HEK293 (cell line): ENCODE measurements at regions not wholly inside any gene's neighbourhood (a gene's known extent, or its start where the extent isn't known, plus 50 kb on each side); places are given as distances from the start of the nearest gene placed in this dataset.

ENCODE experiments used
- CTCF ChIA-PET: fragments of 350-600 bp; formaldehyde crosslinking; extraction: SDS; loops from one replicate; lab custom pipeline; 2021; ENCODE audit warnings: antibody characterized with exemption; lab: Yijun Ruan, JAX
- POLR2A ChIA-PET: fragments of 300-600 bp; formaldehyde crosslinking; extraction: SDS; loops from one replicate; lab custom pipeline; 2020; ENCODE audit warnings: antibody characterized with exemption, inconsistent platforms; lab: Yijun Ruan, JAX
- H3K27ac ChIP-seq: fragments of 200-500 bp; sonication (Bioruptor generic); 2 replicates; pipeline ENCODE4 v1.5.1; 2014; ENCODE audit warnings: low read depth, low read length, control low read depth, inconsistent platforms; ENCODE audit errors: extremely low read depth
- H3K36me3 ChIP-seq, 2 experiments: fragments of 200-500 bp in 1 of 2; sonication (Bioruptor generic) in 1 of 2; 1 replicate in 1 of 2; 2 replicates in 1 of 2; pipeline ENCODE4 v1.5.1; 2014 to 2017; ENCODE audit warnings: inconsistent platforms in 2 of 2, low read length in 2 of 2; ENCODE audit not compliant: control insufficient read depth in 2 of 2, insufficient read depth in 1 of 2
- H3K4me1 ChIP-seq: fragments of 200-500 bp; sonication (Bioruptor generic); 2 replicates; pipeline ENCODE4 v1.5.1; 2014; ENCODE audit warnings: mild to moderate bottlenecking, low read length, inconsistent platforms; ENCODE audit not compliant: control insufficient read depth, insufficient read depth
- H3K4me3 ChIP-seq: 2 replicates; pipeline ENCODE4 v1.5.1; 2011; ENCODE audit warnings: low read depth, mild to moderate bottlenecking, control low read depth, low read length, moderate library complexity
- H3K9me3 ChIP-seq: fragments of 200-500 bp; sonication (Bioruptor generic); 2 replicates; pipeline ENCODE4 v1.5.1; 2014; ENCODE audit warnings: low read depth, low read length, inconsistent platforms; ENCODE audit not compliant: control insufficient read depth, insufficient read depth
- GLI4 ChIP-seq: fragments of 450-650 bp; formaldehyde crosslinking; IDR thresholded peaks from 2 replicates; pipeline ENCODE4 v1.5.1; 2016; ENCODE audit warnings: missing biosample characterization, missing genetic modification characterization
- KLF8 ChIP-seq: fragments of 450-650 bp; formaldehyde crosslinking; IDR thresholded peaks from 2 replicates; pipeline ENCODE4 v1.5.1; 2016; ENCODE audit warnings: missing biosample characterization, missing genetic modification characterization
- SCRT2 ChIP-seq: fragments of 450-650 bp; formaldehyde crosslinking; IDR thresholded peaks from 2 replicates; pipeline ENCODE4 v1.5.1; 2016; ENCODE audit warnings: missing biosample characterization, missing genetic modification characterization
- SP2 ChIP-seq: fragments of 450-650 bp; formaldehyde crosslinking; IDR thresholded peaks from 2 replicates; pipeline ENCODE4 v1.5.1; 2016; ENCODE audit warnings: missing biosample characterization, missing genetic modification characterization
- YY2 ChIP-seq: fragments of 450-650 bp; formaldehyde crosslinking; IDR thresholded peaks from 2 replicates; pipeline ENCODE4 v1.5.1; 2016; ENCODE audit warnings: missing biosample characterization, missing genetic modification characterization
- ZBTB20 ChIP-seq: fragments of 450-650 bp; formaldehyde crosslinking; IDR thresholded peaks from 2 replicates; pipeline ENCODE4 v1.5.1; 2016; ENCODE audit warnings: missing biosample characterization, missing genetic modification characterization
- ZEB2 ChIP-seq: fragments of 450-650 bp; formaldehyde crosslinking; IDR thresholded peaks from 2 replicates; pipeline ENCODE4 v1.5.1; 2016; ENCODE audit warnings: missing biosample characterization, missing genetic modification characterization
- ZFP41 ChIP-seq: fragments of 450-650 bp; formaldehyde crosslinking; IDR thresholded peaks from 2 replicates; pipeline ENCODE4 v1.5.1; 2016; ENCODE audit warnings: missing biosample characterization, missing genetic modification characterization, borderline replicate concordance
- ZNF169 ChIP-seq: fragments of 450-650 bp; formaldehyde crosslinking; IDR thresholded peaks from 2 replicates; pipeline ENCODE4 v1.5.1; 2016; ENCODE audit warnings: missing biosample characterization, missing genetic modification characterization
- ZNF350 ChIP-seq: fragments of 450-650 bp; formaldehyde crosslinking; IDR thresholded peaks from 2 replicates; pipeline ENCODE4 v1.5.0; 2017; ENCODE audit warnings: missing biosample characterization, mild to moderate bottlenecking, missing genetic modification characterization
- ZNF404 ChIP-seq: fragments of 450-650 bp; formaldehyde crosslinking; IDR thresholded peaks from 2 replicates; pipeline ENCODE4 v1.5.1; 2017; ENCODE audit warnings: missing biosample characterization, missing genetic modification characterization
- ZNF610 ChIP-seq: fragments of 450-650 bp; formaldehyde crosslinking; IDR thresholded peaks from 2 replicates; pipeline ENCODE4 v1.5.1; 2016; ENCODE audit warnings: missing biosample characterization, missing genetic modification characterization, borderline replicate concordance
- ZSCAN30 ChIP-seq: fragments of 450-650 bp; IDR thresholded peaks from 2 replicates; pipeline ENCODE4 v1.5.1; 2018; ENCODE audit warnings: missing biosample characterization, mild to moderate bottlenecking, missing genetic modification characterization, moderate library complexity
- ZXDB ChIP-seq: fragments of 450-650 bp; formaldehyde crosslinking; IDR thresholded peaks from 2 replicates; pipeline ENCODE4 v1.5.1; 2016; ENCODE audit warnings: missing biosample characterization, missing genetic modification characterization
- TF ChIP-seq, protein P1 (sequence below): fragments of 450-650 bp; formaldehyde crosslinking; IDR thresholded peaks from 2 replicates; pipeline ENCODE4 v1.5.1; 2016; ENCODE audit warnings: missing biosample characterization, missing genetic modification characterization
- TF ChIP-seq, protein P2 (sequence below): fragments of 450-650 bp; formaldehyde crosslinking; IDR thresholded peaks from 2 replicates; pipeline ENCODE4 v1.5.1; 2016; ENCODE audit warnings: missing biosample characterization, missing genetic modification characterization, low read depth
- TF ChIP-seq, protein P3 (sequence below): fragments of 450-650 bp; formaldehyde crosslinking; optimal IDR thresholded peaks from 2 replicates; pipeline ENCODE3; 2016; ENCODE audit warnings: missing biosample characterization, mild to moderate bottlenecking, missing genetic modification characterization
- TF ChIP-seq, protein P4 (sequence below): fragments of 450-650 bp; formaldehyde crosslinking; IDR thresholded peaks from 2 replicates; pipeline ENCODE4 v1.5.1; 2016; ENCODE audit warnings: missing biosample characterization, missing genetic modification characterization
- TF ChIP-seq, protein P5 (sequence below): fragments of 450-650 bp; formaldehyde crosslinking; IDR thresholded peaks from 2 replicates; pipeline ENCODE4 v1.5.1; 2017; ENCODE audit warnings: missing biosample characterization, missing genetic modification characterization
- TF ChIP-seq, protein P6 (sequence below): fragments of 450-650 bp; formaldehyde crosslinking; IDR thresholded peaks from 2 replicates; pipeline ENCODE4 v1.5.1; 2017; ENCODE audit warnings: missing biosample characterization, mild to moderate bottlenecking, missing genetic modification characterization, moderate library complexity
- TF ChIP-seq, protein P7 (sequence below): fragments of 450-650 bp; formaldehyde crosslinking; IDR thresholded peaks from 2 replicates; pipeline ENCODE4 v1.5.1; 2016; ENCODE audit warnings: missing biosample characterization, missing genetic modification characterization

DNA sequence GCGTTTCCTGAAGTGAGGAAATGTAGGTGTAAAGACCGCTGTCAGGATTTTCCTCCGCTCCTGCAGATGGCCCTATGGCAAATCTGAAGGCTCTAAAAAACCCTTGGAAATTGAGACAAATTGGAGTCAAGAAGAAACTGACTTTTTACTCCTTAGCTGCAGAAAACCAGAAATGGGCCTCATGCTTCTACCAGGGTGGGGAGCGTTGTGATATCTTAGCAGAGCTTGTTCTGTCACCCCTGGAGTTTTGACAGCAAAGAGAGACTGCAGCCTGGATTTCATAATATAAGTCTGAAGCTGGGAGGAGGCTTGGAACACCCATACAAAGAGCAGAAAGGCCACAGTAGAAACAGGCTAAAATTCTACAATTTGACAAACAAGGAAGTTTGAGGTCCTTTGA is 283.0 kb upstream of the PLSCR5 start (continued):
- TF ChIP-seq ZNF610 (no peak), ZNF350 (tag by site-specific recombination) (no peak), YY2 (tag by site-specific recombination) (no peak), ZXDB (tag by site-specific recombination) (no peak), ZSCAN30 (tag by site-specific recombination) (no peak)
- TF ChIP-seq, protein P1, sequence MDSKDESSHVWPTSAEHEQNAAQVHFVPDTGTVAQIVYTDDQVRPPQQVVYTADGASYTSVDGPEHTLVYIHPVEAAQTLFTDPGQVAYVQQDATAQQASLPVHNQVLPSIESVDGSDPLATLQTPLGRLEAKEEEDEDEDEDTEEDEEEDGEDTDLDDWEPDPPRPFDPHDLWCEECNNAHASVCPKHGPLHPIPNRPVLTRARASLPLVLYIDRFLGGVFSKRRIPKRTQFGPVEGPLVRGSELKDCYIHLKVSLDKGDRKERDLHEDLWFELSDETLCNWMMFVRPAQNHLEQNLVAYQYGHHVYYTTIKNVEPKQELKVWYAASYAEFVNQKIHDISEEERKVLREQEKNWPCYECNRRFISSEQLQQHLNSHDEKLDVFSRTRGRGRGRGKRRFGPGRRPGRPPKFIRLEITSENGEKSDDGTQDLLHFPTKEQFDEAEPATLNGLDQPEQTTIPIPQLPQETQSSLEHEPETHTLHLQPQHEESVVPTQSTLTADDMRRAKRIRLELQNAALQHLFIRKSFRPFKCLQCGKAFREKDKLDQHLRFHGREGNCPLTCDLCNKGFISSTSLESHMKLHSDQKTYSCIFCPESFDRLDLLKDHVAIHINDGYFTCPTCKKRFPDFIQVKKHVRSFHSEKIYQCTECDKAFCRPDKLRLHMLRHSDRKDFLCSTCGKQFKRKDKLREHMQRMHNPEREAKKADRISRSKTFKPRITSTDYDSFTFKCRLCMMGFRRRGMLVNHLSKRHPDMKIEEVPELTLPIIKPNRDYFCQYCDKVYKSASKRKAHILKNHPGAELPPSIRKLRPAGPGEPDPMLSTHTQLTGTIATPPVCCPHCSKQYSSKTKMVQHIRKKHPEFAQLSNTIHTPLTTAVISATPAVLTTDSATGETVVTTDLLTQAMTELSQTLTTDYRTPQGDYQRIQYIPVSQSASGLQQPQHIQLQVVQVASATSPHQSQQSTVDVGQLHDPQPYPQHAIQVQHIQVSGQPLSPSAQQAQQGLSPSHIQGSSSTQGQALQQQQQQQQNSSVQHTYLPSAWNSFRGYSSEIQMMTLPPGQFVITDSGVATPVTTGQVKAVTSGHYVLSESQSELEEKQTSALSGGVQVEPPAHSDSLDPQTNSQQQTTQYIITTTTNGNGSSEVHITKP (tag by site-specific recombination), result no peak

DNA sequence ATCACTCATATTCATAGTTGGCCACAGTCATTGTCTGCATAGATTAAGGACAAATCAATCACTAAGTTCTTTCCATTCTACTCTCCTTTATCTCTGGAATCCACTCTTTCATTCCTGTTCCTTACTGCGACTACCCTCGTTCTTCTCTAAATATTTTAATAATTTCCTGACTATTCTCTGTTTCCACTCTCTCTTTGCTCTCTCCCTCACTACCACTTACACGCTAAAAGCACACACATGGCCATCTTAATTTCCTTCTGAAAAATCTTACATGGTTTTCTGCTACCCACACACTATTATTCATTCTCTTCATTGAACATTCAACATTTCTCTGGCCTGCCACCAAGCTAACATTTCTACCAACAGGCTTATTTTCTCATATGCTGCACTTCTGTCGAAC is 279.6 kb upstream of the PLSCR5 start:
- no peak for TF ChIP-seq SP2 (tag by site-specific recombination)
- TF ChIP-seq, protein P2, sequence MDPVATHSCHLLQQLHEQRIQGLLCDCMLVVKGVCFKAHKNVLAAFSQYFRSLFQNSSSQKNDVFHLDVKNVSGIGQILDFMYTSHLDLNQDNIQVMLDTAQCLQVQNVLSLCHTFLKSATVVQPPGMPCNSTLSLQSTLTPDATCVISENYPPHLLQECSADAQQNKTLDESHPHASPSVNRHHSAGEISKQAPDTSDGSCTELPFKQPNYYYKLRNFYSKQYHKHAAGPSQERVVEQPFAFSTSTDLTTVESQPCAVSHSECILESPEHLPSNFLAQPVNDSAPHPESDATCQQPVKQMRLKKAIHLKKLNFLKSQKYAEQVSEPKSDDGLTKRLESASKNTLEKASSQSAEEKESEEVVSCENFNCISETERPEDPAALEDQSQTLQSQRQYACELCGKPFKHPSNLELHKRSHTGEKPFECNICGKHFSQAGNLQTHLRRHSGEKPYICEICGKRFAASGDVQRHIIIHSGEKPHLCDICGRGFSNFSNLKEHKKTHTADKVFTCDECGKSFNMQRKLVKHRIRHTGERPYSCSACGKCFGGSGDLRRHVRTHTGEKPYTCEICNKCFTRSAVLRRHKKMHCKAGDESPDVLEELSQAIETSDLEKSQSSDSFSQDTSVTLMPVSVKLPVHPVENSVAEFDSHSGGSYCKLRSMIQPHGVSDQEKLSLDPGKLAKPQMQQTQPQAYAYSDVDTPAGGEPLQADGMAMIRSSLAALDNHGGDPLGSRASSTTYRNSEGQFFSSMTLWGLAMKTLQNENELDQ (tag by site-specific recombination), result no peak
- TF ChIP-seq, protein P3, sequence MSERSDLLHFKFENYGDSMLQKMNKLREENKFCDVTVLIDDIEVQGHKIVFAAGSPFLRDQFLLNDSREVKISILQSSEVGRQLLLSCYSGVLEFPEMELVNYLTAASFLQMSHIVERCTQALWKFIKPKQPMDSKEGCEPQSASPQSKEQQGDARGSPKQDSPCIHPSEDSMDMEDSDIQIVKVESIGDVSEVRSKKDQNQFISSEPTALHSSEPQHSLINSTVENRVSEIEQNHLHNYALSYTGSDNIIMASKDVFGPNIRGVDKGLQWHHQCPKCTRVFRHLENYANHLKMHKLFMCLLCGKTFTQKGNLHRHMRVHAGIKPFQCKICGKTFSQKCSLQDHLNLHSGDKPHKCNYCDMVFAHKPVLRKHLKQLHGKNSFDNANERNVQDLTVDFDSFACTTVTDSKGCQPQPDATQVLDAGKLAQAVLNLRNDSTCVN (tag by site-specific recombination), result no peak
- Histone ChIP-seq H3K9me3 (no peaks in the 10 kb centered on the region), H3K27ac (no peak overlapping the region), H3K4me1 (no peaks in the 10 kb centered on the region), H3K4me3 (no peak overlapping the region), H3K36me3 (no peaks in the 10 kb centered on the region)
- ChIA-PET CTCF (interaction anchor here (0.8 kb wide), 1 partner anchor 27 kb away, joined by 6 read pairs; no protein-coding TSS in a partner anchor), POLR2A (no interaction called here)

DNA sequence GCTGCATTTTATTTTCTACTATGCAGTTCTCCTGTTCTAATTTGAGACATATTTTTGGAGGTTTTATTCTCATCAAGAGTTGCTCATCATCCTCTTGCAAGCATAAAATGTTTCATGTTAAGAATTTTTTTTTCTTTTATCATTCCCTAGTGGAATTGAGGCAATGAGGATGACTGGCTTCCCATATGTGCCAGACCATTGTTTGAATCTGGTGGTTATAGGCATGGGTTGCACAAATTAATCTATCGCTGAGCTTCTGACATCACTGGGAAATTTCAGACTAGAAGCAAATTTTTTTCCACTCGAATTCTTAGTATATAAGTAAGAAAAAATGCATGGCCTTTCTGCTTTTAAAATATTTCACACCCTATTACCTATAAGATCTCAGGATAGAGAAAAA is 279.1 kb upstream of the PLSCR5 start:
- Histone ChIP-seq H3K36me3 (no peaks in the 10 kb centered on the region), H3K9me3 (no peaks in the 10 kb centered on the region), H3K4me3 (no peak overlapping the region), H3K4me1 (no peaks in the 10 kb centered on the region), H3K27ac (no peak overlapping the region)
- ChIA-PET CTCF (interaction anchor here (0.8 kb wide), 2 partner anchors 27 to 981 kb away, joined by 4 to 6 read pairs; no protein-coding TSS in a partner anchor), POLR2A (no interaction called here)
- TF ChIP-seq ZFP41 (tag by site-specific recombination), result no peak
- TF ChIP-seq ZBTB20 (tag by site-specific recombination), result no peak
- no peak for TF ChIP-seq ZNF404 (tag by site-specific recombination)
- TF ChIP-seq, protein P4, sequence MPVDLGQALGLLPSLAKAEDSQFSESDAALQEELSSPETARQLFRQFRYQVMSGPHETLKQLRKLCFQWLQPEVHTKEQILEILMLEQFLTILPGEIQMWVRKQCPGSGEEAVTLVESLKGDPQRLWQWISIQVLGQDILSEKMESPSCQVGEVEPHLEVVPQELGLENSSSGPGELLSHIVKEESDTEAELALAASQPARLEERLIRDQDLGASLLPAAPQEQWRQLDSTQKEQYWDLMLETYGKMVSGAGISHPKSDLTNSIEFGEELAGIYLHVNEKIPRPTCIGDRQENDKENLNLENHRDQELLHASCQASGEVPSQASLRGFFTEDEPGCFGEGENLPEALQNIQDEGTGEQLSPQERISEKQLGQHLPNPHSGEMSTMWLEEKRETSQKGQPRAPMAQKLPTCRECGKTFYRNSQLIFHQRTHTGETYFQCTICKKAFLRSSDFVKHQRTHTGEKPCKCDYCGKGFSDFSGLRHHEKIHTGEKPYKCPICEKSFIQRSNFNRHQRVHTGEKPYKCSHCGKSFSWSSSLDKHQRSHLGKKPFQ (tag by site-specific recombination), result no peak
- TF ChIP-seq ZNF169, result no peak
- no peak for TF ChIP-seq GLI4 (tag by site-specific recombination)
- TF ChIP-seq, protein P5, sequence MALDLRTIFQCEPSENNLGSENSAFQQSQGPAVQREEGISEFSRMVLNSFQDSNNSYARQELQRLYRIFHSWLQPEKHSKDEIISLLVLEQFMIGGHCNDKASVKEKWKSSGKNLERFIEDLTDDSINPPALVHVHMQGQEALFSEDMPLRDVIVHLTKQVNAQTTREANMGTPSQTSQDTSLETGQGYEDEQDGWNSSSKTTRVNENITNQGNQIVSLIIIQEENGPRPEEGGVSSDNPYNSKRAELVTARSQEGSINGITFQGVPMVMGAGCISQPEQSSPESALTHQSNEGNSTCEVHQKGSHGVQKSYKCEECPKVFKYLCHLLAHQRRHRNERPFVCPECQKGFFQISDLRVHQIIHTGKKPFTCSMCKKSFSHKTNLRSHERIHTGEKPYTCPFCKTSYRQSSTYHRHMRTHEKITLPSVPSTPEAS (tag by site-specific recombination), result no peak
- TF ChIP-seq ZEB2, result no peak
- TF ChIP-seq, protein P6, sequence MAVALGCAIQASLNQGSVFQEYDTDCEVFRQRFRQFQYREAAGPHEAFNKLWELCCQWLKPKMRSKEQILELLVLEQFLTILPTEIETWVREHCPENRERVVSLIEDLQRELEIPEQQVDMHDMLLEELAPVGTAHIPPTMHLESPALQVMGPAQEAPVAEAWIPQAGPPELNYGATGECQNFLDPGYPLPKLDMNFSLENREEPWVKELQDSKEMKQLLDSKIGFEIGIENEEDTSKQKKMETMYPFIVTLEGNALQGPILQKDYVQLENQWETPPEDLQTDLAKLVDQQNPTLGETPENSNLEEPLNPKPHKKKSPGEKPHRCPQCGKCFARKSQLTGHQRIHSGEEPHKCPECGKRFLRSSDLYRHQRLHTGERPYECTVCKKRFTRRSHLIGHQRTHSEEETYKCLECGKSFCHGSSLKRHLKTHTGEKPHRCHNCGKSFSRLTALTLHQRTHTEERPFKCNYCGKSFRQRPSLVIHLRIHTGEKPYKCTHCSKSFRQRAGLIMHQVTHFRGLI (tag by site-specific recombination), result no peak
- TF ChIP-seq, protein P7, sequence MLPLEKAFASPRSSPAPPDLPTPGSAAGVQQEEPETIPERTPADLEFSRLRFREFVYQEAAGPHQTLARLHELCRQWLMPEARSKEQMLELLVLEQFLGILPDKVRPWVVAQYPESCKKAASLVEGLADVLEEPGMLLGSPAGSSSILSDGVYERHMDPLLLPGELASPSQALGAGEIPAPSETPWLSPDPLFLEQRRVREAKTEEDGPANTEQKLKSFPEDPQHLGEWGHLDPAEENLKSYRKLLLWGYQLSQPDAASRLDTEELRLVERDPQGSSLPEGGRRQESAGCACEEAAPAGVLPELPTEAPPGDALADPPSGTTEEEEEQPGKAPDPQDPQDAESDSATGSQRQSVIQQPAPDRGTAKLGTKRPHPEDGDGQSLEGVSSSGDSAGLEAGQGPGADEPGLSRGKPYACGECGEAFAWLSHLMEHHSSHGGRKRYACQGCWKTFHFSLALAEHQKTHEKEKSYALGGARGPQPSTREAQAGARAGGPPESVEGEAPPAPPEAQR, result no peak
- TF ChIP-seq KLF8 (tag by site-specific recombination), result no peak
- no peak for TF ChIP-seq SCRT2 (tag by site-specific recombination)
